Upper lobe of left lung (tissue), 4 donors: ENCODE measurements at regions not wholly inside any gene's neighbourhood (a gene's known extent, or its start where the extent isn't known, plus 50 kb on each side); places are given as distances from the start of the nearest gene placed in this dataset.

ENCODE experiments used
- POLR2A ChIP-seq, 4 donors: fragments of 450-650 bp; IDR thresholded peaks; one replicate each; pipeline ENCODE4 v1.5.1; 2016 to 2017; ENCODE audit warnings: antibody characterized with exemption in 4 of 4, mild to moderate bottlenecking in 2 of 4
- POLR2AphosphoS5 ChIP-seq, 2 donors: sonication (generic); formaldehyde crosslinking; IDR thresholded peaks; one replicate each; pipeline ENCODE4 v1.5.1; 2017; ENCODE audit warnings: antibody characterized with exemption in 2 of 2
- TF ChIP-seq, protein P1 (sequence below), 6 experiments: fragments of 450-650 bp in 4 of 6; fragments of 200-600 bp in 2 of 6; sonication (generic) in 2 of 6; IDR thresholded peaks; one replicate each; pipeline ENCODE4 v1.5.1; 2016 to 2019; ENCODE audit warnings: antibody characterized with exemption in 6 of 6

DNA sequence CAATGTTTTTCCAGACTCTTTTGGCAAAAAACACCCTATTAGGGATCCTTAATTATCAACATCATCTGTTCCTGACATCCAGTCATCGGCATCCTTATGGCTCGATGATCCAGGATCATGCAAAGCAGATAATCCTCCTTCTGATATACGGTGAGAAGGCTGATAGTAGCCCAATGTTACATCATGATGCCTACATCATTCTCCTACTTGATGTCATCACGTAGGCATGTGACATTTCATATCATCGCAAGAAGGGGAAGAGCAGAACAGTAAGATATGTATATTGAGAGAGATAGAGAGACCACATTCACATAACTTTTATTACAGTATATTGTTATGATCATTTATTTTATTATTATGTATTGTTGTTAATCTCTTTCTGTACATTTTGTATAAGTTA is 168.6 kb downstream of the ADAMTS15 start:
- TF ChIP-seq, protein P1, sequence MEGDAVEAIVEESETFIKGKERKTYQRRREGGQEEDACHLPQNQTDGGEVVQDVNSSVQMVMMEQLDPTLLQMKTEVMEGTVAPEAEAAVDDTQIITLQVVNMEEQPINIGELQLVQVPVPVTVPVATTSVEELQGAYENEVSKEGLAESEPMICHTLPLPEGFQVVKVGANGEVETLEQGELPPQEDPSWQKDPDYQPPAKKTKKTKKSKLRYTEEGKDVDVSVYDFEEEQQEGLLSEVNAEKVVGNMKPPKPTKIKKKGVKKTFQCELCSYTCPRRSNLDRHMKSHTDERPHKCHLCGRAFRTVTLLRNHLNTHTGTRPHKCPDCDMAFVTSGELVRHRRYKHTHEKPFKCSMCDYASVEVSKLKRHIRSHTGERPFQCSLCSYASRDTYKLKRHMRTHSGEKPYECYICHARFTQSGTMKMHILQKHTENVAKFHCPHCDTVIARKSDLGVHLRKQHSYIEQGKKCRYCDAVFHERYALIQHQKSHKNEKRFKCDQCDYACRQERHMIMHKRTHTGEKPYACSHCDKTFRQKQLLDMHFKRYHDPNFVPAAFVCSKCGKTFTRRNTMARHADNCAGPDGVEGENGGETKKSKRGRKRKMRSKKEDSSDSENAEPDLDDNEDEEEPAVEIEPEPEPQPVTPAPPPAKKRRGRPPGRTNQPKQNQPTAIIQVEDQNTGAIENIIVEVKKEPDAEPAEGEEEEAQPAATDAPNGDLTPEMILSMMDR (IDR thresholded peaks at IDR 0.05) = no peak
- TF ChIP-seq POLR2AphosphoS5 (IDR thresholded peaks at IDR 0.05) = no peak
- no peak for TF ChIP-seq POLR2A (IDR thresholded peaks at IDR 0.05)
